ENCODE measurements at regions not wholly inside any gene's neighbourhood (a gene's known extent, or its start where the extent isn't known, plus 50 kb on each side); places are given as distances from the start of the nearest gene placed in this dataset.

DNA sequence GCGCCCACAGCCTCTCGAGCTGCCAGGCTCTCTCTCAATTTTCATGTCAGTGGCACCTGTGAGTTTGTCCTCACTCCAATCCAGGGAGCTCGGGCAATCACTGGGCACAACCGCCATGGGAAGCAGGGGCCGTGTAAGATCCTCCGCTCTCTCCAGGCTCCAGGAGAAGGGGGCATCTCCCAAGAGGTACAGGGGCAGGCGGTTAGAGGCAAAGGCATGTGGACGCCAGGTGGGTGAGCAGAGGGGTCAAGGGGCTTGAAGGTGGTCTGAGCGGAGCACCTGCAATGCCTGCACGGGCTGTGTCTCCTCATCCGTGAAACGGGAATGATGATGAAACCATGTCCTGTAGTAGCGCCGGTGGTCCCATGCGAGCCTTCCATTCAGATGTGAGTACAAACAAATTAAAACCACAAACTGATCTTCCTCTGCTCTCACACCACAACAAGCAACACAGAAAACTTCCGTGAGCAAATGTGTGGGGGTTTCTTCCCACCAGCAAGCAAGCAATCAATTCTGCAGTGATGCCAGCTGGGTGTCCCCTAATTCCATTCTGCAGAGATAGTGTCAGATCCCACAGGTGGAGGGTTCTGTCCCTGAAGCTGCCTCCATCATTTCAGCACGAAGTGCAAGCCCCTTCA is 222.5 kb upstream of the PMEPA1 start:
- no peak for TF ChIP-seq NANOG (IDR thresholded peaks at IDR 0.05; ENCODE audit: insufficient read depth, low read depth, low read length, poor library complexity, severe bottlenecking)
- TF ChIP-seq NRF1 (IDR thresholded peaks at IDR 0.05; ENCODE audit: low read depth, low read length) = no peak
- TF ChIP-seq, protein P1, sequence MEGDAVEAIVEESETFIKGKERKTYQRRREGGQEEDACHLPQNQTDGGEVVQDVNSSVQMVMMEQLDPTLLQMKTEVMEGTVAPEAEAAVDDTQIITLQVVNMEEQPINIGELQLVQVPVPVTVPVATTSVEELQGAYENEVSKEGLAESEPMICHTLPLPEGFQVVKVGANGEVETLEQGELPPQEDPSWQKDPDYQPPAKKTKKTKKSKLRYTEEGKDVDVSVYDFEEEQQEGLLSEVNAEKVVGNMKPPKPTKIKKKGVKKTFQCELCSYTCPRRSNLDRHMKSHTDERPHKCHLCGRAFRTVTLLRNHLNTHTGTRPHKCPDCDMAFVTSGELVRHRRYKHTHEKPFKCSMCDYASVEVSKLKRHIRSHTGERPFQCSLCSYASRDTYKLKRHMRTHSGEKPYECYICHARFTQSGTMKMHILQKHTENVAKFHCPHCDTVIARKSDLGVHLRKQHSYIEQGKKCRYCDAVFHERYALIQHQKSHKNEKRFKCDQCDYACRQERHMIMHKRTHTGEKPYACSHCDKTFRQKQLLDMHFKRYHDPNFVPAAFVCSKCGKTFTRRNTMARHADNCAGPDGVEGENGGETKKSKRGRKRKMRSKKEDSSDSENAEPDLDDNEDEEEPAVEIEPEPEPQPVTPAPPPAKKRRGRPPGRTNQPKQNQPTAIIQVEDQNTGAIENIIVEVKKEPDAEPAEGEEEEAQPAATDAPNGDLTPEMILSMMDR (IDR thresholded peaks at IDR 0.05; ENCODE audit: control extremely low read depth in 1 of 3, insufficient read depth in 1 of 3, low read depth in 1 of 3, low read length in 3 of 3) = no peak
- no peak for TF ChIP-seq BRCA1 (IDR thresholded peaks at IDR 0.05; ENCODE audit: low read depth, low read length)
- no peak for TF ChIP-seq SP1 (IDR thresholded peaks at IDR 0.05; ENCODE audit: low read depth, low read length)
- TF ChIP-seq KDM5A (IDR thresholded peaks at IDR 0.05; ENCODE audit: low read length) = no peak
- TF ChIP-seq TEAD4 (IDR thresholded peaks at IDR 0.05; ENCODE audit: low read depth, low read length) = no peak
- TF ChIP-seq POLR2A (IDR thresholded peaks at IDR 0.05; ENCODE audit: control extremely low read depth in 1 of 2, low read depth in 2 of 2, low read length in 2 of 2) = no peak
- TF ChIP-seq POLR2AphosphoS5 (IDR thresholded peaks at IDR 0.05; ENCODE audit: low read depth, low read length) = no peak
- TF ChIP-seq RBBP5 (IDR thresholded peaks at IDR 0.05; ENCODE audit: borderline replicate concordance, low read depth, low read length) = no peak
- TF ChIP-seq ZNF274 (IDR thresholded peaks at IDR 0.05; ENCODE audit: borderline replicate concordance, extremely low read depth, low read length) = no peak
- TF ChIP-seq HDAC2 (IDR thresholded peaks at IDR 0.05; ENCODE audit: borderline replicate concordance in 1 of 2, low read depth in 2 of 2, low read length in 2 of 2) = no peak
- TF ChIP-seq SRF (IDR thresholded peaks at IDR 0.05; ENCODE audit: low read depth, low read length) = no peak
- TF ChIP-seq RFX5 (IDR thresholded peaks at IDR 0.05; ENCODE audit: borderline replicate concordance, low read depth, low read length) = no peak

All from H1 (cell line).